Mesothelial cell of epicardium (in vitro differentiated cells): ENCODE measurements at regions not wholly inside any gene's neighbourhood (a gene's known extent, or its start where the extent isn't known, plus 50 kb on each side); places are given as distances from the start of the nearest gene placed in this dataset.

Source experiments
- DNase-seq, 2 experiments: peaks; one replicate each; pipeline ENCODE4 v3.0.0; 2021; ENCODE audit warnings: low spot score in 2 of 2; ENCODE audit not compliant: unreplicated experiment in 2 of 2
- H3K27ac Mint-ChIP-seq: 2 replicates; pipeline ENCODE4 v1.8.0; 2021; ENCODE audit warnings: mixed read lengths
- H3K27me3 Mint-ChIP-seq: 2 replicates; pipeline ENCODE4 v1.8.0; 2021; ENCODE audit warnings: low read depth, mixed read lengths
- H3K36me3 Mint-ChIP-seq: 2 replicates; pipeline ENCODE4 v1.8.0; 2021; ENCODE audit warnings: mixed read lengths
- H3K4me1 Mint-ChIP-seq: 2 replicates; pipeline ENCODE4 v1.8.0; 2021; ENCODE audit warnings: mixed read lengths
- H3K4me3 Mint-ChIP-seq: 2 replicates; pipeline ENCODE4 v1.8.0; 2021; ENCODE audit warnings: mild to moderate bottlenecking, moderate library complexity, mixed read lengths
- H3K9me3 Mint-ChIP-seq: 2 replicates; pipeline ENCODE4 v1.8.0; 2021; ENCODE audit warnings: mixed read lengths
- CTCF ChIP-seq: fragments of 200-600 bp; sonication (generic); IDR thresholded peaks from one replicate; pipeline ENCODE4 v1.5.0; 2021; ENCODE audit warnings: antibody characterized with exemption; ENCODE audit not compliant: unreplicated experiment

- no peaks in the 10 kb centered on the region for H3K4me1 Mint-ChIP-seq
- no peak for DNase-seq
- H3K4me3 Mint-ChIP-seq = no peak overlapping the region
- no peak for TF ChIP-seq CTCF
- H3K36me3 Mint-ChIP-seq = no peaks in the 10 kb centered on the region
- H3K27me3 Mint-ChIP-seq = peaks cover 16% of the 10 kb centered on the region
- no peak overlapping the region for H3K27ac Mint-ChIP-seq
- H3K9me3 Mint-ChIP-seq = no peaks in the 10 kb centered on the region
Measured at GRCh38 chr15:53305554-53305953, 453.9 kb downstream of the WDR72 start.

- Mint-ChIP-seq H3K4me1 (no peaks in the 10 kb centered on the region), H3K4me3 (no peak overlapping the region), H3K27ac (no peak overlapping the region), H3K36me3 (no peaks in the 10 kb centered on the region), H3K9me3 (no peaks in the 10 kb centered on the region), H3K27me3 (peaks cover 14% of the 10 kb centered on the region)
- DNase-seq = no peak
- no peak for TF ChIP-seq CTCF
Measured at GRCh38 chr15:53305101-53305500, 454.4 kb downstream of the WDR72 start.

GRCh38 chr15:53297828-53298227 lies 461.6 kb downstream of the WDR72 start:
- Mint-ChIP-seq H3K4me3 (no peak overlapping the region), H3K27ac (no peak overlapping the region), H3K27me3 (peaks cover 25% of the 10 kb centered on the region), H3K9me3 (no peaks in the 10 kb centered on the region), H3K4me1 (no peaks in the 10 kb centered on the region), H3K36me3 (no peaks in the 10 kb centered on the region)
- no peak for DNase-seq
- no peak for TF ChIP-seq CTCF

GRCh38 chr15:53296603-53297002 lies 462.9 kb downstream of the WDR72 start:
- Mint-ChIP-seq H3K36me3 (no peaks in the 10 kb centered on the region), H3K27ac (no peak overlapping the region), H3K4me3 (no peak overlapping the region), H3K9me3 (no peaks in the 10 kb centered on the region), H3K4me1 (no peaks in the 10 kb centered on the region), H3K27me3 (peaks cover 27% of the 10 kb centered on the region)
- no peak for DNase-seq
- TF ChIP-seq CTCF = no peak

DNA sequence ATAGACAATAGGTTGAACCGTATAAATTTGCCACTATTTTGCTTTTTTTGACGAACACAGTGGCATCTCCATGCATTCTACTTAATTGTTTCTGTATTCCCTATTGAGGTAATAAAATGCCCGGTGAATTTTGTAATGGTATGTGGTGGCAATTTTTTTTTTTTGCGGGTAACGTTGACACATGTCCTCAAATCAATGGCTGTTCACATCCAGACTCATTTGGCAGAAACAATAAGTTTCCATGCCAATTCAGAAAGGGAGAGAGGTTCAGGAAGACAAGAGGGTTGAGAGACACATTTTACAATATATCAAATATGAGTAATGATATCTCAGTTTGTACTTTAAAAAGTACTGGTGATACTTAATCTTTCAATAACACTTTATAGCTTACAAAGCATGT lies 463.9 kb downstream of the WDR72 start:
- no peaks in the 10 kb centered on the region for H3K4me1 Mint-ChIP-seq
- no peak overlapping the region for H3K27ac Mint-ChIP-seq
- H3K36me3 Mint-ChIP-seq = no peaks in the 10 kb centered on the region
- no peaks in the 10 kb centered on the region for H3K9me3 Mint-ChIP-seq
- H3K4me3 Mint-ChIP-seq = no peak overlapping the region
- no peak for TF ChIP-seq CTCF
- H3K27me3 Mint-ChIP-seq = peaks cover 31% of the 10 kb centered on the region
- no peak for DNase-seq

GRCh38 chr15:53288542-53288941 lies 470.9 kb downstream of the WDR72 start:
- DNase-seq = no peak
- Mint-ChIP-seq H3K9me3 (no peaks in the 10 kb centered on the region), H3K4me1 (no peaks in the 10 kb centered on the region), H3K27me3 (peaks cover 36% of the 10 kb centered on the region), H3K36me3 (no peaks in the 10 kb centered on the region), H3K27ac (no peak overlapping the region), H3K4me3 (no peak overlapping the region)
- no peak for TF ChIP-seq CTCF
